ENCODE measurements at regions not wholly inside any gene's neighbourhood (a gene's known extent, or its start where the extent isn't known, plus 50 kb on each side); places are given as distances from the start of the nearest gene placed in this dataset.

GRCh38 chr6:145290122-145290521 is 445.2 kb downstream of the EPM2A start:
- Histone ChIP-seq H3K27me3 (ENCODE audit: insufficient read depth, low read depth) (no peaks in the 10 kb centered on the region), H3K4me2 (no peak overlapping the region), H3K4me1 (ENCODE audit: low read depth, poor library complexity, severe bottlenecking) (no peaks in the 10 kb centered on the region), H2AFZ (ENCODE audit: low read depth) (no peak overlapping the region), H3K36me3 (ENCODE audit: insufficient read depth) (no peaks in the 10 kb centered on the region), H4K20me1 (ENCODE audit: insufficient read depth) (no peaks in the 10 kb centered on the region), H3K27ac (no peak overlapping the region), H3K79me2 (ENCODE audit: insufficient read depth, low read depth) (no peaks in the 10 kb centered on the region), H3K4me3 (IDR thresholded peaks at IDR 0.05; ENCODE audit: insufficient read depth, low read depth, low read length) (no peak overlapping the region), H3K9ac (no peak overlapping the region)
- TF ChIP-seq CTCF (conservative IDR thresholded peaks at IDR 0.05; ENCODE audit: low read depth, low read length), result no peak

DNA sequence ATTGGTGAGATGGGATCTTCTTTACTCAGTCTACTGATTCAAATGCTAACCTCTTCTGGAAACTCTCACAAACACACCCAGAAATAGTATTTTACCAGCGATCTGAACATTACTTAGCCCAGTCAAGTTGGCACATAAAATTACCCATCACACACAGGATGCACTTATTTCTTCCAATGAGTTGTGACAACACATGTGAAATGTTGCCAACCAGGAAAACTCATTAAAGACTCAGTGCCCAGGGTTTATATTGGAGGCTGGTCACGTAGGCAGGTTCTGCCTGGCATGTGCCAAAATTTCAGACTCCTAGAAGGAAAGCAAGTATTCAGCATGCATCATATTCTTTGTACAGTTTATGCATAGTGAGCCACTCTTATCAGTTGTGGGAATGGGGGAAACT is 443.3 kb downstream of the EPM2A start:
- TF ChIP-seq CTCF (conservative IDR thresholded peaks at IDR 0.05; ENCODE audit: low read depth, low read length), result no peak

GRCh38 chr6:145294942-145295341 is 440.4 kb downstream of the EPM2A start:
- Histone ChIP-seq H3K27me3 (ENCODE audit: insufficient read depth, low read depth) (no peaks in the 10 kb centered on the region), H3K4me3 (IDR thresholded peaks at IDR 0.05; ENCODE audit: insufficient read depth, low read depth, low read length) (no peak overlapping the region), H2AFZ (ENCODE audit: low read depth) (no peak overlapping the region), H3K36me3 (ENCODE audit: insufficient read depth) (no peaks in the 10 kb centered on the region), H3K4me2 (no peak overlapping the region), H3K9ac (no peak overlapping the region), H3K4me1 (ENCODE audit: low read depth, poor library complexity, severe bottlenecking) (no peaks in the 10 kb centered on the region), H3K79me2 (ENCODE audit: insufficient read depth, low read depth) (no peaks in the 10 kb centered on the region), H3K27ac (no peak overlapping the region), H4K20me1 (ENCODE audit: insufficient read depth) (no peaks in the 10 kb centered on the region)
- no peak for TF ChIP-seq CTCF (conservative IDR thresholded peaks at IDR 0.05; ENCODE audit: low read depth, low read length)

More for the DNA sequence above, 443.3 kb downstream of the EPM2A start:
- no peaks in the 10 kb centered on the region for H3K36me3 ChIP-seq (ENCODE audit: insufficient read depth)
- H2AFZ ChIP-seq (ENCODE audit: low read depth), result no peak overlapping the region
- no peak overlapping the region for H3K4me3 ChIP-seq (IDR thresholded peaks at IDR 0.05; ENCODE audit: insufficient read depth, low read depth, low read length)
- no peaks in the 10 kb centered on the region for H3K27me3 ChIP-seq (ENCODE audit: insufficient read depth, low read depth)
- H4K20me1 ChIP-seq (ENCODE audit: insufficient read depth), result no peaks in the 10 kb centered on the region
- no peaks in the 10 kb centered on the region for H3K4me1 ChIP-seq (ENCODE audit: low read depth, poor library complexity, severe bottlenecking)
- no peak overlapping the region for H3K27ac ChIP-seq
- H3K79me2 ChIP-seq (ENCODE audit: insufficient read depth, low read depth), result no peaks in the 10 kb centered on the region
- no peak overlapping the region for H3K9ac ChIP-seq
- no peak overlapping the region for H3K4me2 ChIP-seq

- H3K27me3 ChIP-seq (ENCODE audit: insufficient read depth, low read depth), result no peaks in the 10 kb centered on the region
- H3K4me2 ChIP-seq, result no peak overlapping the region
- H3K9ac ChIP-seq, result no peak overlapping the region
- H4K20me1 ChIP-seq (ENCODE audit: insufficient read depth), result no peaks in the 10 kb centered on the region
- H3K4me3 ChIP-seq (IDR thresholded peaks at IDR 0.05; ENCODE audit: insufficient read depth, low read depth, low read length), result no peak overlapping the region
- H3K79me2 ChIP-seq (ENCODE audit: insufficient read depth, low read depth), result no peaks in the 10 kb centered on the region
- no peaks in the 10 kb centered on the region for H3K36me3 ChIP-seq (ENCODE audit: insufficient read depth)
- H3K27ac ChIP-seq, result no peak overlapping the region
- TF ChIP-seq CTCF (conservative IDR thresholded peaks at IDR 0.05; ENCODE audit: low read depth, low read length), result no peak
- no peaks in the 10 kb centered on the region for H3K4me1 ChIP-seq (ENCODE audit: low read depth, poor library complexity, severe bottlenecking)
- H2AFZ ChIP-seq (ENCODE audit: low read depth), result no peak overlapping the region
These were observed 439.6 kb downstream of the EPM2A start for GRCh38 chr6:145295746-145296145.

Measured in KMS-11 (cell line).